Spleen (tissue), 7 donors: ENCODE measurements at regions not wholly inside any gene's neighbourhood (a gene's known extent, or its start where the extent isn't known, plus 50 kb on each side); places are given as distances from the start of the nearest gene placed in this dataset.

Source experiments
- POLR2A ChIP-seq, 3 donors: fragments of 450-650 bp; IDR thresholded peaks; one replicate each; pipeline ENCODE4 v1.5.1; 2017; ENCODE audit warnings: antibody characterized with exemption in 3 of 3, mild to moderate bottlenecking in 1 of 3
- POLR2AphosphoS5 ChIP-seq, 3 donors: sonication (generic); formaldehyde crosslinking; IDR thresholded peaks; one replicate each; pipeline ENCODE4 v1.5.1; 2017; ENCODE audit warnings: antibody characterized with exemption in 3 of 3
- TF ChIP-seq, protein P1 (sequence below), 11 experiments: fragments of 200-600 bp in 7 of 11; fragments of 450-650 bp in 4 of 11; sonication (generic) in 4 of 11; IDR thresholded peaks in 8 of 11; conservative IDR thresholded peaks in 3 of 11; 1 replicate in 7 of 11; 2 replicates in 4 of 11; pipeline versions ENCODE4 v1.4.0 to v1.8.0; 2016 to 2021; ENCODE audit warnings: antibody characterized with exemption in 11 of 11, inconsistent platforms in 4 of 11, mild to moderate bottlenecking in 1 of 11
- donor health status: DM: no; HTN: no; CAD: no; lungs with moderate emphysema.
- donor health status: DM: no; HTN: no; CAD: no.
- donor health status: DM: no; HTN: no; CAD: no.

- no peak for TF ChIP-seq POLR2AphosphoS5 (IDR thresholded peaks at IDR 0.05)
- TF ChIP-seq, protein P1, sequence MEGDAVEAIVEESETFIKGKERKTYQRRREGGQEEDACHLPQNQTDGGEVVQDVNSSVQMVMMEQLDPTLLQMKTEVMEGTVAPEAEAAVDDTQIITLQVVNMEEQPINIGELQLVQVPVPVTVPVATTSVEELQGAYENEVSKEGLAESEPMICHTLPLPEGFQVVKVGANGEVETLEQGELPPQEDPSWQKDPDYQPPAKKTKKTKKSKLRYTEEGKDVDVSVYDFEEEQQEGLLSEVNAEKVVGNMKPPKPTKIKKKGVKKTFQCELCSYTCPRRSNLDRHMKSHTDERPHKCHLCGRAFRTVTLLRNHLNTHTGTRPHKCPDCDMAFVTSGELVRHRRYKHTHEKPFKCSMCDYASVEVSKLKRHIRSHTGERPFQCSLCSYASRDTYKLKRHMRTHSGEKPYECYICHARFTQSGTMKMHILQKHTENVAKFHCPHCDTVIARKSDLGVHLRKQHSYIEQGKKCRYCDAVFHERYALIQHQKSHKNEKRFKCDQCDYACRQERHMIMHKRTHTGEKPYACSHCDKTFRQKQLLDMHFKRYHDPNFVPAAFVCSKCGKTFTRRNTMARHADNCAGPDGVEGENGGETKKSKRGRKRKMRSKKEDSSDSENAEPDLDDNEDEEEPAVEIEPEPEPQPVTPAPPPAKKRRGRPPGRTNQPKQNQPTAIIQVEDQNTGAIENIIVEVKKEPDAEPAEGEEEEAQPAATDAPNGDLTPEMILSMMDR (IDR thresholded peaks at IDR 0.05 in 8 of 11, conservative IDR thresholded peaks at IDR 0.05 in 3 of 11), result no peak
- TF ChIP-seq POLR2A (IDR thresholded peaks at IDR 0.05), result no peak
Measured at GRCh38 chr2:100756704-100757103, 63.2 kb upstream of the NPAS2 start.
